Inflammatory macrophage treated with lipopolysaccharide for 4 hours (primary cell): ENCODE measurements at regions not wholly inside any gene's neighbourhood (a gene's known extent, or its start where the extent isn't known, plus 50 kb on each side); places are given as distances from the start of the nearest gene placed in this dataset.
A peak's percentile ranks its signal among the peaks of the same experiment; 100 is the strongest.
"Not testable (repeated sequence)": the region's sequence is repeated elsewhere in the genome, so short reads cannot be mapped to it uniquely, and the experiment has no call there.

ENCODE experiments used
- DNase-seq: peaks from one replicate; pipeline ENCODE4 v3.0.0-alpha.2; 2020

GRCh38 chr13:28607187-28607955 lies 51.6 kb upstream of the POMP start:
- DNase-seq = no peak

GRCh38 chr13:28606466-28606865 lies 52.5 kb upstream of the POMP start:
- no peak for DNase-seq

GRCh38 chr13:28605147-28605546 lies 53.8 kb upstream of the POMP start:
- not testable (repeated sequence) for DNase-seq

GRCh38 chr13:28603043-28603664 lies 55.8 kb upstream of the POMP start:
- no peak for DNase-seq

GRCh38 chr13:28602580-28602979 lies 56.4 kb upstream of the POMP start:
- DNase-seq = no peak

- no peak for DNase-seq
Measured at GRCh38 chr13:28601581-28601980, 57.3 kb upstream of the POMP start.

GRCh38 chr13:28597641-28598040 lies 61.3 kb upstream of the POMP start:
- DNase-seq = peak; percentile 49

- peak; percentile 78 for DNase-seq
Measured at GRCh38 chr13:28590461-28590860, 68.5 kb upstream of the POMP start.

GRCh38 chr13:28588296-28588695 lies 70.6 kb upstream of the POMP start:
- peak; percentile 64 for DNase-seq

- DNase-seq = peak; percentile 42
Measured at GRCh38 chr13:28587174-28587540, 71.8 kb upstream of the POMP start.

- DNase-seq = no peak
Measured at GRCh38 chr13:28586439-28587173, 72.3 kb upstream of the POMP start.

- peak; percentile 93 for DNase-seq
Measured at GRCh38 chr13:28585561-28585960, 73.4 kb upstream of the POMP start.

GRCh38 chr13:28584873-28585381 lies 74.0 kb upstream of the POMP start:
- DNase-seq = peak; percentile 66

GRCh38 chr13:28583651-28584091 lies 75.3 kb upstream of the POMP start:
- peak; percentile 32 for DNase-seq

- DNase-seq = peak; percentile 73
Measured at GRCh38 chr13:28582892-28583240, 76.1 kb upstream of the POMP start.

- peak; percentile 92 for DNase-seq
Measured at GRCh38 chr13:28582225-28582891, 76.6 kb upstream of the POMP start.

GRCh38 chr13:28581451-28581850 lies 77.5 kb upstream of the POMP start:
- DNase-seq = no peak

- no peak for DNase-seq
Measured at GRCh38 chr13:28579736-28580135, 79.2 kb upstream of the POMP start.

- no peak for DNase-seq
Measured at GRCh38 chr13:28579322-28579721, 79.6 kb upstream of the POMP start.

GRCh38 chr13:28576067-28576466 lies 81.1 kb upstream of the FLT1 start:
- DNase-seq = no peak

- no peak for DNase-seq
Measured at GRCh38 chr13:28575200-28575599, 80.3 kb upstream of the FLT1 start.

- peak; percentile 99 for DNase-seq
Measured at GRCh38 chr13:28574617-28575142, 79.8 kb upstream of the FLT1 start.
